Heart right ventricle (tissue), 16 donors: ENCODE measurements at regions not wholly inside any gene's neighbourhood (a gene's known extent, or its start where the extent isn't known, plus 50 kb on each side); places are given as distances from the start of the nearest gene placed in this dataset.
"Not testable (repeated sequence)": the region's sequence is repeated elsewhere in the genome, so short reads cannot be mapped to it uniquely, and the experiment has no call there.

ENCODE experiments used
- ATAC-seq, 8 donors: fragments of 200-7000 bp; cut with Tn5 transposase; one replicate each; pipeline ENCODE4 v1.9.1; 2020; ENCODE audit warnings: mild to moderate bottlenecking in 8 of 8, moderate library complexity in 8 of 8, moderate number of reproducible peaks in 1 of 8
- DNase-seq, 2 donors: peaks; one replicate each; pipeline ENCODE4 v3.0.0-alpha.2; 2020
- H3K27ac ChIP-seq, 10 donors: fragments of 200-600 bp; sonication (generic) in 2 of 10; one replicate each; pipeline versions ENCODE4 v1.5.0 to v1.8.0; 2020 to 2022; ENCODE audit warnings: mild to moderate bottlenecking in 3 of 10
- H3K27me3 ChIP-seq, 7 donors: fragments of 200-600 bp; one replicate each; pipeline ENCODE4 v1.8.0; 2021 to 2022; ENCODE audit warnings: mild to moderate bottlenecking in 2 of 7
- H3K36me3 ChIP-seq, 9 donors: fragments of 200-600 bp; sonication (generic) in 1 of 9; one replicate each; pipeline versions ENCODE4 v1.5.0 to v1.8.0; 2020 to 2022; ENCODE audit warnings: mild to moderate bottlenecking in 2 of 9
- H3K4me1 ChIP-seq, 9 donors: fragments of 200-600 bp; sonication (generic) in 1 of 9; one replicate each; pipeline versions ENCODE4 v1.5.0 to v1.8.0; 2020 to 2022; ENCODE audit warnings: mild to moderate bottlenecking in 4 of 9
- H3K4me3 ChIP-seq, 10 donors: fragments of 200-600 bp; sonication (generic) in 2 of 10; one replicate each; pipeline versions ENCODE4 v1.5.0 to v1.8.0; 2020 to 2022; ENCODE audit warnings: mild to moderate bottlenecking in 7 of 10, moderate library complexity in 2 of 10
- H3K9me3 ChIP-seq, 11 donors: fragments of 200-600 bp in 10 of 11; sonication (generic) in 2 of 11; one replicate each; pipeline versions ENCODE4 v1.5.0 to v1.8.0; 2013 to 2022; ENCODE audit warnings: mild to moderate bottlenecking in 2 of 11, control low read depth in 1 of 11, moderate library complexity in 1 of 11
- CTCF ChIP-seq, 9 donors: fragments of 200-600 bp; sonication (generic) in 2 of 9; IDR thresholded peaks; one replicate each; pipeline versions ENCODE4 v1.5.0 to v1.8.0; 2021 to 2022; ENCODE audit warnings: antibody characterized with exemption in 9 of 9, mild to moderate bottlenecking in 5 of 9, moderate library complexity in 1 of 9
- WGBS, 2 donors: extraction: QIAGEN DNeasy Blood & Tissue Kit; methylation state at CpG; one replicate each; pipeline ENCODE4 v1.1.7; 2013; ENCODE audit warnings: inconsistent platforms in 1 of 2; 5-methylcytosine and 5-hydroxymethylcytosine counted together
- intact Hi-C, 10 donors: fragments of 100-400 bp; cut with DNase I; formaldehyde crosslinking; loops; one replicate each; pipeline versions ENCODE4 v1.11.1 to v1.14.2; 2022
- donor health status: Arrhythmogenic right ventricular cardiomyopathy.
- donor health status: ischemic (EF 13 %, LVEDD 7.1; RV severe dilation, severe dysfunction).
- donor health status: healthy with polysubstance abuse.
- donor health status: DM: no; HTN: yes; CAD: no.
- donor health status: DM: no; HTN: no; CAD: no.
- donor health status: ischemic (EF 25% LVEDD 6.9; RV normal size, moderate dysfunction).
- donor health status: ischemic (EF 25% LVEDD 5.7; RV mildly dilated, moderate dysfunction).
- donor health status: healthy.
- donor health status: DM: yes; HTN: yes; CAD: no.
- donor health status: Ischemic cardiomyopathy.
- donor health status: ischemic (EF 35%, LVEDD 5.7; RV mildly dilated, moderate dysfunction).
- donor health status: nonischemic (EF 11% LVEDD 7.7; RV severe dilation, severe dysfunction).
- donor health status: DM: yes; HTN: yes; CAD: no.
- donor health status: PGD.
- donor health status: ischemic (EF 29% LVEDD 5.4; RV normal size, mild dysfunction).
- donor health status: nonischemic (EF 23%, LVEDD 6.1; RV moderate dilation, normal function).

GRCh38 chrX:46324166-46324565, 221.1 kb downstream of the ZNF674 start:
- 97 to 100% methylated on average over 3 of the region's 3 CpGs for WGBS, 2 donors
- DNase-seq, result no peak
- no peak for TF ChIP-seq CTCF (IDR thresholded peaks at IDR 0.05)

DNA sequence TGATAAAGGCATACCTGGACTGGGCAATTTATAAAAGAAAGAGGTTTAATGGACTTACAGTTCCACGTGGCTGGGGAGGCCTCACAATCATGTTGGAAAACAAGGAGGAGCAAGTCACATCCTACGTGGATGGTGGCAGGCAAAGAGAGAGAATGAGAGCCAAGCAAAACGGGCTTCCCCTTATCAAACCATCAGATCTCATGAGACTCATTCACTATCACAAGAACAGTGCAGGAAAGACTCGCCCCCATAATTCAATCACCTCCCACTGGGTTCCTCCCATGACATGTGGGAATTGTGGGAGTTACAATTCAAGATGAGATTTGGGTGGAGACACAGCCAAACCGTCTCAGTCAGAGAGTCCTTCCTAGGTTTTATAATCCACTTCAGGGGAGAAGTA, 222.3 kb downstream of the ZNF674 start:
- H3K9me3 ChIP-seq, intact Hi-C loops, H3K4me3 ChIP-seq, H3K27ac ChIP-seq, DNase-seq, H3K4me1 ChIP-seq, ATAC-seq, H3K36me3 ChIP-seq: not testable (repeated sequence)
- peaks cover 0 to 55% (median 0%) of the 10 kb centered on the region in 7 donors for H3K27me3 ChIP-seq
- 50 to 52% methylated on average over 5 of the region's 5 CpGs for WGBS, 2 donors

More at GRCh38 chrX:46324166-46324565, 221.1 kb downstream of the ZNF674 start:
- Histone ChIP-seq H3K27ac (no peak overlapping the region), H3K4me3 (no peak overlapping the region), H3K36me3 (no peaks in the 10 kb centered on the region), H3K4me1 (peaks cover 0 to 9% (median 0%) of the 10 kb centered on the region in 9 donors), H3K9me3 (no peaks in the 10 kb centered on the region), H3K27me3 (peaks cover 0 to 58% (median 0%) of the 10 kb centered on the region in 7 donors)
- no peak for ATAC-seq
- intact Hi-C loops, result no loop called here

DNA sequence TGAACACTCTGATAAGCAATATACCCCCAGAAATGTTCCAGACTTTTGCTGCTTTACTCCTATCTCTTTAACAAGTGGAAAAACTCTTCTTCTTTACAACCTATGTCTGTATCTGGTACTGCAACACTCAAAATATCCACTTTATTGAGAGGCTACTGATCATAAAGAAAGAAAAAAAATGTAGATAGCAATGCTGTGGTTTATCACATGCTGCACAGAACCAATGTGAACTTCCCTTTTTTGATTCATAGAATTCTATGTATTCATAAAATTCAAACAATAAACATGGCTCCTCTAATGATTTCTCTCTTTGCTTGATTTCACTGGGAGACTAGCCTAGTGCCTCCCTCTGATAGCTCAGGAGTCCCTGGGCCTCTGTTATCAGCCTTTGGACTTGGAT, 223.5 kb downstream of the ZNF674 start:
- ATAC-seq, result no peak
- H3K4me3 ChIP-seq, result no peak overlapping the region
- H3K9me3 ChIP-seq, result no peaks in the 10 kb centered on the region
- no peak overlapping the region for H3K27ac ChIP-seq
- peaks cover 0 to 51% (median 0%) of the 10 kb centered on the region in 7 donors for H3K27me3 ChIP-seq
- DNase-seq, result no peak
- H3K36me3 ChIP-seq, result no peaks in the 10 kb centered on the region
- no peak for TF ChIP-seq CTCF (IDR thresholded peaks at IDR 0.05)
- intact Hi-C loops, result no loop called here
- H3K4me1 ChIP-seq, result peaks cover 0 to 4% (median 0%) of the 10 kb centered on the region in 9 donors

- no peak for TF ChIP-seq CTCF (IDR thresholded peaks at IDR 0.05)
- ATAC-seq (no peak), DNase-seq (no peak)
- no peaks in the 10 kb centered on the region for H3K36me3 ChIP-seq
- no peak overlapping the region for H3K27ac ChIP-seq
- intact Hi-C loops, result no loop called here
- no peak overlapping the region for H3K4me3 ChIP-seq
- no peaks in the 10 kb centered on the region for H3K4me1 ChIP-seq
- H3K27me3 ChIP-seq, result peaks cover 0 to 38% (median 0%) of the 10 kb centered on the region in 7 donors
- 33 to 44% methylated on average over 1 of the region's 1 CpG for WGBS, 2 donors
- no peaks in the 10 kb centered on the region for H3K9me3 ChIP-seq
Measured at GRCh38 chrX:46319750-46320149, 225.5 kb downstream of the ZNF674 start.

DNA sequence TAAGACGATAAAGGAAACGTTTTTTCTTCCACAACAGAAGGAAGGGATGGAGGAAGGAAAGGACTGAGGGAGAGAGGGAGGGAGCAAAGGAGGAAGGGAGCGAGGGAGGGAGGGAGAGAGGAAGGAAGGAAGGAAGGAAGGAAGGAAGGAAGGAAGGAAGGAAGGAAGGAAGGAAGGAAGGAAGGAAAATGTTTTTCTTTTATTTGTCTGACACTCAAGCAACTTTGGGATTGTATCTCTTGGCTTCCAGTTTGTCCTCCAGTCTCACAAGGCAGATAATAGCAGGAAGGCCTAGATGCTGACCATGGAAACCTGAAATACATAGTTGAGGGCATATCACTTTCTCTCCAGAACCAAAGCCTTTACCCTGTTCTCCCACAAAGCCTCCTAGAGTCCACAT, 226.7 kb downstream of the ZNF674 start:
- no peak overlapping the region for H3K27ac ChIP-seq
- no peak overlapping the region for H3K4me3 ChIP-seq
- DNase-seq (no peak), ATAC-seq (no peak)
- H3K4me1 ChIP-seq, result no peaks in the 10 kb centered on the region
- peaks cover 0 to 31% (median 0%) of the 10 kb centered on the region in 7 donors for H3K27me3 ChIP-seq
- no peak for TF ChIP-seq CTCF (IDR thresholded peaks at IDR 0.05)
- H3K9me3 ChIP-seq, result no peaks in the 10 kb centered on the region
- intact Hi-C loops, result no loop called here
- no peaks in the 10 kb centered on the region for H3K36me3 ChIP-seq
- 56 to 71% methylated on average over 2 to 3 of the region's 3 CpGs for WGBS, 2 donors
